Progenitor cell of endocrine pancreas (in vitro differentiated cells): ENCODE measurements at regions not wholly inside any gene's neighbourhood (a gene's known extent, or its start where the extent isn't known, plus 50 kb on each side); places are given as distances from the start of the nearest gene placed in this dataset.

Experiments
- DNase-seq: peaks from one replicate; pipeline ENCODE4 v3.0.0; 2021; ENCODE audit warnings: low spot score; ENCODE audit not compliant: unreplicated experiment
- H3K27ac Mint-ChIP-seq: 2 replicates; pipeline ENCODE4 v1.8.0; 2021; ENCODE audit warnings: mild to moderate bottlenecking, moderate library complexity, mixed read lengths
- H3K27me3 Mint-ChIP-seq: 2 replicates; pipeline ENCODE4 v1.8.0; 2021; ENCODE audit warnings: mixed read lengths
- H3K36me3 Mint-ChIP-seq: 2 replicates; pipeline ENCODE4 v1.8.0; 2022; ENCODE audit warnings: mixed read lengths; ENCODE audit not compliant: insufficient read depth
- H3K4me1 Mint-ChIP-seq: 2 replicates; pipeline ENCODE4 v1.8.0; 2021; ENCODE audit warnings: low read depth, mixed read lengths
- H3K4me3 Mint-ChIP-seq: 2 replicates; pipeline ENCODE4 v1.8.0; 2021; ENCODE audit warnings: low read depth, mild to moderate bottlenecking, moderate library complexity, mixed read lengths
- H3K9me3 Mint-ChIP-seq: 2 replicates; pipeline ENCODE4 v1.8.0; 2021; ENCODE audit warnings: low read depth, mixed read lengths
- CTCF ChIP-seq: fragments of 200-600 bp; sonication (generic); IDR thresholded peaks from one replicate; pipeline ENCODE4 v1.5.0; 2021; ENCODE audit warnings: antibody characterized with exemption, mild to moderate bottlenecking; ENCODE audit not compliant: unreplicated experiment

GRCh38 chr16:75929046-75929445 lies 202.8 kb upstream of the CPHXL start:
- no peaks in the 10 kb centered on the region for H3K36me3 Mint-ChIP-seq
- peaks cover 7% of the 10 kb centered on the region for H3K4me1 Mint-ChIP-seq
- no peak overlapping the region for H3K4me3 Mint-ChIP-seq
- peaks cover 5% of the 10 kb centered on the region for H3K9me3 Mint-ChIP-seq
- TF ChIP-seq CTCF: no peak
- no peak for DNase-seq
- no peak overlapping the region for H3K27ac Mint-ChIP-seq
- no peaks in the 10 kb centered on the region for H3K27me3 Mint-ChIP-seq

GRCh38 chr16:75931043-75931442 lies 204.8 kb upstream of the CPHXL start:
- H3K36me3 Mint-ChIP-seq: no peaks in the 10 kb centered on the region
- no peak for DNase-seq
- H3K4me1 Mint-ChIP-seq: peaks cover 18% of the 10 kb centered on the region
- H3K9me3 Mint-ChIP-seq: peaks cover 5% of the 10 kb centered on the region
- no peaks in the 10 kb centered on the region for H3K27me3 Mint-ChIP-seq
- H3K4me3 Mint-ChIP-seq: no peak overlapping the region
- no peak overlapping the region for H3K27ac Mint-ChIP-seq
- TF ChIP-seq CTCF: no peak

GRCh38 chr16:75931970-75932369 lies 205.7 kb upstream of the CPHXL start:
- peaks cover 5% of the 10 kb centered on the region for H3K9me3 Mint-ChIP-seq
- no peaks in the 10 kb centered on the region for H3K36me3 Mint-ChIP-seq
- TF ChIP-seq CTCF: no peak
- H3K27me3 Mint-ChIP-seq: no peaks in the 10 kb centered on the region
- no peak for DNase-seq
- no peak overlapping the region for H3K4me3 Mint-ChIP-seq
- H3K4me1 Mint-ChIP-seq: peaks cover 18% of the 10 kb centered on the region
- no peak overlapping the region for H3K27ac Mint-ChIP-seq

GRCh38 chr16:75938818-75939217 lies 212.5 kb upstream of the CPHXL start:
- no peaks in the 10 kb centered on the region for H3K9me3 Mint-ChIP-seq
- no peak overlapping the region for H3K4me3 Mint-ChIP-seq
- no peaks in the 10 kb centered on the region for H3K27me3 Mint-ChIP-seq
- DNase-seq: no peak
- no peaks in the 10 kb centered on the region for H3K36me3 Mint-ChIP-seq
- H3K4me1 Mint-ChIP-seq: peaks cover 36% of the 10 kb centered on the region
- no peak for TF ChIP-seq CTCF
- no peak overlapping the region for H3K27ac Mint-ChIP-seq

- Mint-ChIP-seq H3K4me1 (peaks cover 47% of the 10 kb centered on the region), H3K36me3 (no peaks in the 10 kb centered on the region), H3K27me3 (no peaks in the 10 kb centered on the region), H3K27ac (peak overlapping the region; percentile 45), H3K4me3 (peak overlapping the region; percentile 2), H3K9me3 (no peaks in the 10 kb centered on the region)
- no peak for TF ChIP-seq CTCF
- no peak for DNase-seq
Observed at GRCh38 chr16:75942351-75942750, 216.1 kb upstream of the CPHXL start.

- no peak for DNase-seq
- Mint-ChIP-seq H3K9me3 (no peaks in the 10 kb centered on the region), H3K4me3 (no peak overlapping the region), H3K27me3 (no peaks in the 10 kb centered on the region), H3K36me3 (no peaks in the 10 kb centered on the region), H3K27ac (no peak overlapping the region), H3K4me1 (peaks cover 53% of the 10 kb centered on the region)
- TF ChIP-seq CTCF: no peak
Observed at GRCh38 chr16:75942936-75943335, 216.6 kb upstream of the CPHXL start.
